ENCODE measurements at regions not wholly inside any gene's neighbourhood (a gene's known extent, or its start where the extent isn't known, plus 50 kb on each side); places are given as distances from the start of the nearest gene placed in this dataset.

GRCh38 chr11:37788141-37788877, 1190.3 kb upstream of the RAG2 start:
- H3K9me3 Mint-ChIP-seq, result peaks cover 7% of the 10 kb centered on the region
- no peak overlapping the region for H3K4me3 Mint-ChIP-seq
- no peaks in the 10 kb centered on the region for H3K4me1 Mint-ChIP-seq
- no peaks in the 10 kb centered on the region for H3K36me3 Mint-ChIP-seq
- DNase-seq (ENCODE audit: low spot score in 2 of 2) (no peak), ATAC-seq (ENCODE audit: low read depth) (no peak)
- H3K27ac Mint-ChIP-seq, result no peak overlapping the region
- H3K27me3 Mint-ChIP-seq, result no peaks in the 10 kb centered on the region

GRCh38 chr11:37786214-37786755, 1188.2 kb upstream of the RAG2 start:
- Mint-ChIP-seq H3K27me3 (no peaks in the 10 kb centered on the region), H3K4me1 (no peaks in the 10 kb centered on the region), H3K9me3 (peaks cover 16% of the 10 kb centered on the region), H3K4me3 (no peak overlapping the region), H3K36me3 (no peaks in the 10 kb centered on the region), H3K27ac (no peak overlapping the region)
- ATAC-seq (ENCODE audit: low read depth) (no peak), DNase-seq (ENCODE audit: low spot score in 2 of 2) (no peak)

GRCh38 chr11:37774441-37774840, 1176.4 kb upstream of the RAG2 start:
- Mint-ChIP-seq H3K36me3 (no peaks in the 10 kb centered on the region), H3K4me1 (no peaks in the 10 kb centered on the region), H3K27me3 (no peaks in the 10 kb centered on the region), H3K9me3 (peaks cover 9% of the 10 kb centered on the region), H3K4me3 (no peak overlapping the region), H3K27ac (no peak overlapping the region)
- DNase-seq (ENCODE audit: low spot score in 2 of 2) (no peak), ATAC-seq (ENCODE audit: low read depth) (no peak)

- H3K4me1 Mint-ChIP-seq, result no peaks in the 10 kb centered on the region
- no peak overlapping the region for H3K4me3 Mint-ChIP-seq
- no peak overlapping the region for H3K27ac Mint-ChIP-seq
- no peaks in the 10 kb centered on the region for H3K36me3 Mint-ChIP-seq
- no peak for ATAC-seq (ENCODE audit: low read depth)
- H3K27me3 Mint-ChIP-seq, result no peaks in the 10 kb centered on the region
- DNase-seq (ENCODE audit: low spot score in 2 of 2), result no peak
- peaks cover 9% of the 10 kb centered on the region for H3K9me3 Mint-ChIP-seq
These were observed 1172.1 kb upstream of the RAG2 start for GRCh38 chr11:37770145-37770544.

GRCh38 chr11:37762079-37762478, 1164.0 kb upstream of the RAG2 start:
- H3K27me3 Mint-ChIP-seq, result no peaks in the 10 kb centered on the region
- no peak for DNase-seq (ENCODE audit: low spot score in 2 of 2)
- no peak for ATAC-seq (ENCODE audit: low read depth)
- no peak overlapping the region for H3K4me3 Mint-ChIP-seq
- H3K36me3 Mint-ChIP-seq, result no peaks in the 10 kb centered on the region
- peaks cover 10% of the 10 kb centered on the region for H3K9me3 Mint-ChIP-seq
- H3K4me1 Mint-ChIP-seq, result no peaks in the 10 kb centered on the region
- no peak overlapping the region for H3K27ac Mint-ChIP-seq

- no peaks in the 10 kb centered on the region for H3K4me1 Mint-ChIP-seq
- peaks cover 7% of the 10 kb centered on the region for H3K9me3 Mint-ChIP-seq
- H3K36me3 Mint-ChIP-seq, result no peaks in the 10 kb centered on the region
- no peak for ATAC-seq (ENCODE audit: low read depth)
- no peak for DNase-seq (ENCODE audit: low spot score in 2 of 2)
- no peak overlapping the region for H3K4me3 Mint-ChIP-seq
- no peak overlapping the region for H3K27ac Mint-ChIP-seq
- H3K27me3 Mint-ChIP-seq, result no peaks in the 10 kb centered on the region
These were observed 1157.5 kb upstream of the RAG2 start for GRCh38 chr11:37755521-37755920.

GRCh38 chr11:37748641-37749040, 1150.6 kb upstream of the RAG2 start:
- H3K4me1 Mint-ChIP-seq, result no peaks in the 10 kb centered on the region
- DNase-seq (ENCODE audit: low spot score in 2 of 2), result no peak
- no peak overlapping the region for H3K27ac Mint-ChIP-seq
- peaks cover 9% of the 10 kb centered on the region for H3K9me3 Mint-ChIP-seq
- no peaks in the 10 kb centered on the region for H3K27me3 Mint-ChIP-seq
- no peak overlapping the region for H3K4me3 Mint-ChIP-seq
- ATAC-seq (ENCODE audit: low read depth), result no peak
- no peaks in the 10 kb centered on the region for H3K36me3 Mint-ChIP-seq

GRCh38 chr11:37747121-37747520, 1149.1 kb upstream of the RAG2 start:
- Mint-ChIP-seq H3K27ac (no peak overlapping the region), H3K4me1 (no peaks in the 10 kb centered on the region), H3K9me3 (peaks cover 6% of the 10 kb centered on the region), H3K36me3 (no peaks in the 10 kb centered on the region), H3K27me3 (no peaks in the 10 kb centered on the region), H3K4me3 (no peak overlapping the region)
- ATAC-seq (ENCODE audit: low read depth) (no peak), DNase-seq (ENCODE audit: low spot score in 2 of 2) (no peak)

- Mint-ChIP-seq H3K9me3 (peaks cover 5% of the 10 kb centered on the region), H3K27ac (no peak overlapping the region), H3K27me3 (no peaks in the 10 kb centered on the region), H3K4me1 (no peaks in the 10 kb centered on the region), H3K36me3 (no peaks in the 10 kb centered on the region), H3K4me3 (no peak overlapping the region)
- ATAC-seq (ENCODE audit: low read depth) (no peak), DNase-seq (ENCODE audit: low spot score in 2 of 2) (no peak)
These were observed 1129.3 kb upstream of the RAG2 start for GRCh38 chr11:37727371-37727770.

GRCh38 chr11:37724315-37724714, 1126.3 kb upstream of the RAG2 start:
- ATAC-seq (ENCODE audit: low read depth), result no peak
- no peaks in the 10 kb centered on the region for H3K4me1 Mint-ChIP-seq
- H3K4me3 Mint-ChIP-seq, result no peak overlapping the region
- peaks cover 6% of the 10 kb centered on the region for H3K9me3 Mint-ChIP-seq
- H3K36me3 Mint-ChIP-seq, result no peaks in the 10 kb centered on the region
- H3K27me3 Mint-ChIP-seq, result no peaks in the 10 kb centered on the region
- DNase-seq (ENCODE audit: low spot score in 2 of 2), result no peak
- no peak overlapping the region for H3K27ac Mint-ChIP-seq

- no peak for ATAC-seq (ENCODE audit: low read depth)
- H3K27me3 Mint-ChIP-seq, result no peaks in the 10 kb centered on the region
- no peak overlapping the region for H3K27ac Mint-ChIP-seq
- no peak overlapping the region for H3K4me3 Mint-ChIP-seq
- H3K36me3 Mint-ChIP-seq, result no peaks in the 10 kb centered on the region
- no peaks in the 10 kb centered on the region for H3K4me1 Mint-ChIP-seq
- peaks cover 8% of the 10 kb centered on the region for H3K9me3 Mint-ChIP-seq
- DNase-seq (ENCODE audit: low spot score in 2 of 2), result no peak
These were observed 1123.4 kb upstream of the RAG2 start for GRCh38 chr11:37721485-37721884.

- Mint-ChIP-seq H3K4me3 (no peak overlapping the region), H3K36me3 (no peaks in the 10 kb centered on the region), H3K27me3 (no peaks in the 10 kb centered on the region), H3K4me1 (no peaks in the 10 kb centered on the region), H3K27ac (no peak overlapping the region), H3K9me3 (peaks cover 5% of the 10 kb centered on the region)
- ATAC-seq (ENCODE audit: low read depth) (no peak), DNase-seq (ENCODE audit: low spot score in 2 of 2) (no peak)
These were observed 1120.5 kb upstream of the RAG2 start for GRCh38 chr11:37718431-37718999.

- Mint-ChIP-seq H3K27ac (no peak overlapping the region), H3K9me3 (no peaks in the 10 kb centered on the region), H3K4me1 (no peaks in the 10 kb centered on the region), H3K4me3 (no peak overlapping the region), H3K27me3 (no peaks in the 10 kb centered on the region), H3K36me3 (no peaks in the 10 kb centered on the region)
- ATAC-seq (ENCODE audit: low read depth), result no peak
- no peak for DNase-seq (ENCODE audit: low spot score in 2 of 2)
These were observed 1114.2 kb upstream of the RAG2 start for GRCh38 chr11:37712251-37712650.

- no peaks in the 10 kb centered on the region for H3K4me1 Mint-ChIP-seq
These were observed 1112.0 kb upstream of the RAG2 start for GRCh38 chr11:37710031-37710430.

GRCh38 chr11:37704791-37705190, 1106.8 kb upstream of the RAG2 start:
- peaks cover 6% of the 10 kb centered on the region for H3K9me3 Mint-ChIP-seq
- H3K36me3 Mint-ChIP-seq, result no peaks in the 10 kb centered on the region
- no peaks in the 10 kb centered on the region for H3K4me1 Mint-ChIP-seq
- no peak for ATAC-seq (ENCODE audit: low read depth)
- H3K27me3 Mint-ChIP-seq, result no peaks in the 10 kb centered on the region
- no peak overlapping the region for H3K27ac Mint-ChIP-seq
- DNase-seq (ENCODE audit: low spot score in 2 of 2), result no peak
- H3K4me3 Mint-ChIP-seq, result no peak overlapping the region

More at GRCh38 chr11:37710031-37710430, 1112.0 kb upstream of the RAG2 start:
- no peak overlapping the region for H3K27ac Mint-ChIP-seq
- H3K27me3 Mint-ChIP-seq, result no peaks in the 10 kb centered on the region
- DNase-seq (ENCODE audit: low spot score in 2 of 2) (no peak), ATAC-seq (ENCODE audit: low read depth) (no peak)
- no peaks in the 10 kb centered on the region for H3K36me3 Mint-ChIP-seq
- H3K9me3 Mint-ChIP-seq, result peaks cover 2% of the 10 kb centered on the region
- no peak overlapping the region for H3K4me3 Mint-ChIP-seq

Data from memory B cell (primary cell).